Neural crest cell (in vitro differentiated cells): ENCODE measurements at regions not wholly inside any gene's neighbourhood (a gene's known extent, or its start where the extent isn't known, plus 50 kb on each side); places are given as distances from the start of the nearest gene placed in this dataset.

Experiments
- DNase-seq: peaks from one replicate; pipeline ENCODE4 v3.0.0; 2021; ENCODE audit warnings: low read depth, mixed read lengths, low spot score
- H3K27ac Mint-ChIP-seq: one replicate; pipeline ENCODE4 v1.8.0; 2021; ENCODE audit warnings: mild to moderate bottlenecking, mixed read lengths; ENCODE audit not compliant: unreplicated experiment
- H3K27me3 Mint-ChIP-seq: 2 replicates; pipeline ENCODE4 v1.8.0; 2021; ENCODE audit warnings: low read depth, mild to moderate bottlenecking, mixed read lengths
- H3K36me3 Mint-ChIP-seq: 2 replicates; pipeline ENCODE4 v1.8.0; 2021; ENCODE audit warnings: low read depth, mild to moderate bottlenecking, mixed read lengths
- H3K4me1 Mint-ChIP-seq: 2 replicates; pipeline ENCODE4 v1.8.0; 2021; ENCODE audit warnings: mixed read lengths
- H3K4me3 Mint-ChIP-seq: one replicate; pipeline ENCODE4 v1.8.0; 2021; ENCODE audit warnings: mild to moderate bottlenecking, mixed read lengths
- H3K9me3 Mint-ChIP-seq: 2 replicates; pipeline ENCODE4 v1.8.0; 2021; ENCODE audit warnings: mixed read lengths
- CTCF ChIP-seq: fragments of 200-600 bp; sonication (generic); conservative IDR thresholded peaks from 2 replicates; pipeline ENCODE4 v1.5.0; 2021; ENCODE audit warnings: antibody characterized with exemption, mild to moderate bottlenecking

DNA sequence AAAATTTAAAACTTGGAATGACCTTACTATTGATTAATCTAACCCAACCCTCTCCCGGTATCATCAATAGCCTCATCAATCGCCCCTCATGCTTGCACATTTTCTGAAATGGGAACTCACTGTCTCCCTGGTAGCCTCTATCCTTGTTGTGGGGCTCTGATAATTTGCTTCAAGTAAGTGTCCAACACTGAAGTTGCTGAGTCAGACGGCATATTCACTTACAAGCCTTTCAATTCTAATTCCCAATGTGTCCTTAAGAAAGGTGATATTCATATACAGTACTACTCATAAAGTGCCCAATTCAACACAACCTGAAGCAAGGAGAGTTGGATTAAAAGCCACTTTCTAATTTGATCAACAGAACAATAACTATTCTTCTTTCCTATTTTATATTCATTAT is 1146.1 kb upstream of the TMEM132C start:
- H3K9me3 Mint-ChIP-seq: peaks cover 2% of the 10 kb centered on the region
- H3K36me3 Mint-ChIP-seq: no peaks in the 10 kb centered on the region
- DNase-seq: no peak
- TF ChIP-seq CTCF: no peak
- H3K4me3 Mint-ChIP-seq: no peak overlapping the region
- H3K27ac Mint-ChIP-seq: no peak overlapping the region
- H3K4me1 Mint-ChIP-seq: no peaks in the 10 kb centered on the region
- peaks cover 9% of the 10 kb centered on the region for H3K27me3 Mint-ChIP-seq

DNA sequence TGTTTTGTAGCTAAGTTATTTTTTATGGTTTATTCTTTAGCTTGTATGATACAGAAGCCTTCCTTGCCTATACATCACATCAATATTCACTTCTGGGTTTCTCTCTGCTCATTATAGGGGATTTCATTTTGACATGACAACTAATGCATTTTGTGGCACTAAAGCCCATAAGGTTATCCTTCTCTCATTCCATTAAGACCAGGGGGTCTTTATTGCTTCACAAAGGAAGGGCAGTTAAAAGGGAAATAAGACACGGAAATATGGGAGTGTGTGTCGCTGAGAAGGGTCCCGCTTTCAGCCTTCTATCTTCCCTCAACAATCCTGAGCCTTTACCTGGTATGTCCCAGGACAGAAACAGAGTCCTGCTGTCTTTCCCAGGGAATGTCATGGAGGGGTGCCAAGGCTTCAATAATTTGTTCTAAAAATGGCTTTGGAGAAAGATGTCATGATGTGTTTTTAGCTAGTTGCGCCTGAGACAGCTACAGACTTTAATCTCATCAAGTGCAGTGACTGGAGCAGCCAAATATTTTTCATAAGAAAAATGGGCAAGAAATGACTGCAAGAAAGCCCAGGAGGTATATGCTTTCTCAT is 1145.4 kb upstream of the TMEM132C start:
- no peak overlapping the region for H3K4me3 Mint-ChIP-seq
- no peak for DNase-seq
- H3K9me3 Mint-ChIP-seq: peaks cover 2% of the 10 kb centered on the region
- peaks cover 3% of the 10 kb centered on the region for H3K27me3 Mint-ChIP-seq
- no peak overlapping the region for H3K27ac Mint-ChIP-seq
- TF ChIP-seq CTCF: no peak
- no peaks in the 10 kb centered on the region for H3K36me3 Mint-ChIP-seq
- no peaks in the 10 kb centered on the region for H3K4me1 Mint-ChIP-seq

GRCh38 chr12:127125607-127126259 is 1141.2 kb upstream of the TMEM132C start:
- Mint-ChIP-seq H3K27me3 (no peaks in the 10 kb centered on the region), H3K4me3 (no peak overlapping the region), H3K27ac (no peak overlapping the region), H3K36me3 (no peaks in the 10 kb centered on the region), H3K4me1 (no peaks in the 10 kb centered on the region), H3K9me3 (no peaks in the 10 kb centered on the region)
- no peak for TF ChIP-seq CTCF
- no peak for DNase-seq

DNA sequence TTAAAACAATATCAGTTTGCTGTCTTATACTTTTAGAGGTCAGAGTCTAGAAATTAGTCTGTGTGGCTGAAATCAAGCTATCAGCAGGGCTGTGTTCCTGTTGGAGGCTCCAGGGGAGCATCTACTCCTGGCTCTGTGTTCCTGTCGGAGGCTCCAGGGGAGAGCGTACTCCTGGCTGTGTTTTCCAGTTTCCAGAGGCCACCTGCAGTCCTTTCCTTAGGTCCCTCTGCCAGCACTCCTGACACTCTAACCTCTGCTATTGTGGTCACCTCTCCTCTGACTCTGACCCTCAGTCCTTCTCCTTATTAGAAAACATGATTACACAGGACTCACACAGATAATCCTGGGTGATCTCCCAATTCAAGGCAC is 1140.7 kb upstream of the TMEM132C start:
- Mint-ChIP-seq H3K9me3 (no peaks in the 10 kb centered on the region), H3K4me3 (no peak overlapping the region), H3K27ac (no peak overlapping the region), H3K4me1 (no peaks in the 10 kb centered on the region), H3K36me3 (no peaks in the 10 kb centered on the region), H3K27me3 (no peaks in the 10 kb centered on the region)
- DNase-seq: no peak
- TF ChIP-seq CTCF: no peak

DNA sequence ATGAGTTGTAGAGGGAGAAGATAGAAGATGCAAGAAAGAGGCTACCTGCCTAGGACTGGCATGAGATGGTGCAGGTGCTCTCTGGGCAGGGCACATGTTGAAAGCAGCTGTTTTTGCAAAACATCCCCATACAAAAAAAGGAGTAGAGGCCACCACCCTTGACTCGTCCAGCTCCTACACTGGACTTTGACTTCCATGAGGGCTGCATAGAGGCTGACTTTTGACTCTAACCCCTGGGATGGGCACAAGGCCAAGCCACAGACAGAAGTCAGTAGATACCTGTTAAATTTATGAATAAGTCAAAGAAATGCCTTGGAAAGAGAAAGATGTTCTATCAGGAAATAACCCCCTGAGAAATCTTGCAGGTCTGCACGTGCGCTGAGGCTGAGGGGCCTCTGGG is 1139.1 kb upstream of the TMEM132C start:
- peak overlapping the region; percentile 14 for H3K27ac Mint-ChIP-seq
- H3K9me3 Mint-ChIP-seq: no peaks in the 10 kb centered on the region
- no peak for DNase-seq
- no peak for TF ChIP-seq CTCF
- no peaks in the 10 kb centered on the region for H3K36me3 Mint-ChIP-seq
- H3K4me3 Mint-ChIP-seq: no peak overlapping the region
- no peaks in the 10 kb centered on the region for H3K4me1 Mint-ChIP-seq
- no peaks in the 10 kb centered on the region for H3K27me3 Mint-ChIP-seq
